Fibroblast of lung (primary cell): ENCODE measurements at regions not wholly inside any gene's neighbourhood (a gene's known extent, or its start where the extent isn't known, plus 50 kb on each side); places are given as distances from the start of the nearest gene placed in this dataset.

Experiments used
- DNase-seq, 2 donors: peaks; one replicate each; pipeline versions ENCODE4 v3.0.0 to v3.0.0-alpha.2; 2010; ENCODE audit warnings: low read depth in 2 of 2
- H2AFZ ChIP-seq: 2 replicates; pipeline ENCODE4 v1.5.1; 2012; ENCODE audit warnings: low read length, control low read depth, inconsistent platforms
- H3K27ac ChIP-seq: 2 replicates; pipeline ENCODE4 v1.5.1; 2011; ENCODE audit warnings: low read length, control low read depth; ENCODE audit not compliant: insufficient read depth
- H3K27me3 ChIP-seq: 2 replicates; pipeline ENCODE4 v1.5.1; 2011; ENCODE audit warnings: mild to moderate bottlenecking, low read length; ENCODE audit not compliant: control insufficient read depth, insufficient read depth
- H3K36me3 ChIP-seq: 2 replicates; pipeline ENCODE4 v1.5.1; 2011; ENCODE audit warnings: low read length; ENCODE audit not compliant: control insufficient read depth, insufficient read depth
- H3K4me1 ChIP-seq: 2 replicates; pipeline ENCODE4 v1.5.1; 2011; ENCODE audit warnings: low read length; ENCODE audit not compliant: control insufficient read depth, insufficient read depth; ENCODE audit errors: extremely low read depth
- H3K4me2 ChIP-seq: 2 replicates; pipeline ENCODE4 v1.5.1; 2011; ENCODE audit warnings: low read length, control low read depth; ENCODE audit not compliant: insufficient read depth; ENCODE audit errors: extremely low read depth
- H3K4me3 ChIP-seq, 4 experiments: fragments of 200-600 bp in 1 of 4; sonication (generic) in 1 of 4; replicated peaks in 1 of 4; 2 replicates each; pipeline ENCODE4 v1.5.1; 2011 to 2016; ENCODE audit warnings: low read length in 4 of 4, low read depth in 3 of 4, mild to moderate bottlenecking in 3 of 4, control low read depth in 2 of 4, inconsistent platforms in 1 of 4, mixed read lengths in 1 of 4; ENCODE audit not compliant: insufficient read depth in 1 of 4; ENCODE audit errors: control extremely low read depth in 1 of 4
- H3K79me2 ChIP-seq: 2 replicates; pipeline ENCODE4 v1.5.1; 2012; ENCODE audit warnings: mild to moderate bottlenecking, low read length, inconsistent platforms; ENCODE audit not compliant: control insufficient read depth, insufficient read depth
- H3K9ac ChIP-seq: 2 replicates; pipeline ENCODE4 v1.5.1; 2011; ENCODE audit warnings: mild to moderate bottlenecking, low read length, control low read depth; ENCODE audit not compliant: insufficient read depth
- H3K9me3 ChIP-seq: 2 replicates; pipeline ENCODE4 v1.5.1; 2012; ENCODE audit warnings: low read depth, low read length; ENCODE audit not compliant: control insufficient read depth, insufficient read depth
- H4K20me1 ChIP-seq: 2 replicates; pipeline ENCODE4 v1.5.1; 2011; ENCODE audit warnings: low read length; ENCODE audit not compliant: control insufficient read depth, insufficient read depth; ENCODE audit errors: extremely low read depth
- EZH2 ChIP-seq: IDR thresholded peaks from 2 replicates; pipeline ENCODE4 v1.5.1; 2012; ENCODE audit warnings: low read length, control low read depth, mild to moderate bottlenecking; ENCODE audit errors: missing control alignments
- TF ChIP-seq, protein P1 (sequence below), 2 donors: IDR thresholded peaks in 1 of 2; conservative IDR thresholded peaks in 1 of 2; 1 replicate in 1 of 2; 2 replicates in 1 of 2; pipeline ENCODE4 v1.5.1; 2011 to 2012; ENCODE audit warnings: low read length in 2 of 2, control low read depth in 1 of 2, inconsistent platforms in 1 of 2, low read depth in 1 of 2, mild to moderate bottlenecking in 1 of 2

DNA sequence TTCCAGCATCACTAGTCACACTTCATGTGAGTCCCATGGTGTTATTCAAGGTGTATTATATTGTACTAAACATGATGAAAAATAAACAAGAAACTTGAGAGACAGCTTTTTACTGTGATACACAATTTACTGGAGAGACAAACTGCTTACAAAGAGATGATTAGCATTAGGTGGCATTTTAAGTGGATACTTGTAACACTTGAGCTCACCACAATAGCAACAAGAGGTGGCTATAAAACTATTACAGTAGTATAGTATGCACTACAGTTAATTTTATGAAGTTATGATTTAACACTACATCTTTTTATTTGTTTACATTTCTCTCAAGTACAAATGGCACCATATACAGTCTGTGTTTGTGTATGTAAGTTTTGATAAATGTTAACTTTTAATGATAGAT is 246.6 kb downstream of the PARM1 start:
- no peaks in the 10 kb centered on the region for H3K4me1 ChIP-seq

DNA sequence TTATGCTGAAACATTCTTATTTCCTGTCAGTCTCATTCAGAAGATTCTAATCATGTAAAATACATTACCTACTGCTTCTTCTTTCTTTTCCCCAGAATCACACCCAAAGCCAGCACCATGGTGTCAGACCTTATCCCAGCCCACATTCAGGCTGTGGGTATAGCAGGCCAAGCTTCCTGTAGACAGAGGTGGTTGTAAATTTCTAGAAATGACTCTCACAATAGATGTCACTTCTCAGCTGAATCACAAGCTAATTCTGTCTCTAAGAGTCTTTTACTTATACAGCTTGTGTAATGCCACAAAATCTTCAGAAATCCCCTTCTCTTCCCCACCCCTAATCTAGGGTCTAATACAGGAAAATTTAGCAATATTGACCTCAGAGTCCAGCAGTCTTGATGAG is 239.6 kb downstream of the PARM1 start:
- Histone ChIP-seq H3K4me3 (no peak overlapping the region), H2AFZ (no peak overlapping the region), H3K4me1 (no peaks in the 10 kb centered on the region), H3K36me3 (no peaks in the 10 kb centered on the region), H3K27ac (no peak overlapping the region), H3K9ac (no peak overlapping the region), H3K9me3 (no peaks in the 10 kb centered on the region), H3K27me3 (no peaks in the 10 kb centered on the region), H4K20me1 (no peaks in the 10 kb centered on the region), H3K4me2 (no peak overlapping the region), H3K79me2 (no peaks in the 10 kb centered on the region)
- no peak for DNase-seq
- TF ChIP-seq, protein P1, sequence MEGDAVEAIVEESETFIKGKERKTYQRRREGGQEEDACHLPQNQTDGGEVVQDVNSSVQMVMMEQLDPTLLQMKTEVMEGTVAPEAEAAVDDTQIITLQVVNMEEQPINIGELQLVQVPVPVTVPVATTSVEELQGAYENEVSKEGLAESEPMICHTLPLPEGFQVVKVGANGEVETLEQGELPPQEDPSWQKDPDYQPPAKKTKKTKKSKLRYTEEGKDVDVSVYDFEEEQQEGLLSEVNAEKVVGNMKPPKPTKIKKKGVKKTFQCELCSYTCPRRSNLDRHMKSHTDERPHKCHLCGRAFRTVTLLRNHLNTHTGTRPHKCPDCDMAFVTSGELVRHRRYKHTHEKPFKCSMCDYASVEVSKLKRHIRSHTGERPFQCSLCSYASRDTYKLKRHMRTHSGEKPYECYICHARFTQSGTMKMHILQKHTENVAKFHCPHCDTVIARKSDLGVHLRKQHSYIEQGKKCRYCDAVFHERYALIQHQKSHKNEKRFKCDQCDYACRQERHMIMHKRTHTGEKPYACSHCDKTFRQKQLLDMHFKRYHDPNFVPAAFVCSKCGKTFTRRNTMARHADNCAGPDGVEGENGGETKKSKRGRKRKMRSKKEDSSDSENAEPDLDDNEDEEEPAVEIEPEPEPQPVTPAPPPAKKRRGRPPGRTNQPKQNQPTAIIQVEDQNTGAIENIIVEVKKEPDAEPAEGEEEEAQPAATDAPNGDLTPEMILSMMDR (conservative IDR thresholded peaks at IDR 0.05 in 1 of 2, IDR thresholded peaks at IDR 0.05 in 1 of 2; ENCODE audit: low read depth in 1 of 2, low read length in 2 of 2) = no peak
- no peak for TF ChIP-seq EZH2

More for the DNA sequence above, 246.6 kb downstream of the PARM1 start:
- Histone ChIP-seq H3K27ac (no peak overlapping the region), H3K79me2 (no peaks in the 10 kb centered on the region), H3K27me3 (no peaks in the 10 kb centered on the region), H3K4me3 (no peak overlapping the region), H4K20me1 (no peaks in the 10 kb centered on the region), H3K4me2 (no peak overlapping the region), H2AFZ (no peak overlapping the region), H3K36me3 (no peaks in the 10 kb centered on the region), H3K9ac (no peak overlapping the region), H3K9me3 (no peaks in the 10 kb centered on the region)
- DNase-seq = no peak
- TF ChIP-seq, protein P1 (conservative IDR thresholded peaks at IDR 0.05 in 1 of 2, IDR thresholded peaks at IDR 0.05 in 1 of 2; ENCODE audit: low read depth in 1 of 2, low read length in 2 of 2) = no peak

DNA sequence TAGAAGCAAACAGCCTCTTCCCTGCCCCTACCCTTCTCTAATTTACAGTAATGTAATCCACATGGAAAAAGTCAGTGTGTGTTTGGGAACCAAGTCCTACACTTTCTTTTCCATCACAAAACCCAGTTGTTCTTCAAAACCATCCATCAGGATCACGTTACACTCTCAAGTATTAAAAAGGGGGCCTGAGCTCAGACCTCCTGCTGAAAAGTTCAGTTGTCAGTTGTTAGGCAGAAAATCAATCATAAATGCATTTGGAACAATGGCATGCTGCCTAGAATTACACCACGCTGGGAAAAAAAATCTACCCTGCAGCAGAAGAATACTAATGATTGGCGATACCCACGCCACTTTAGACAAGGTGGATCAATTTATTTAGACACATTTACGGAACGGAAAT is 236.5 kb downstream of the PARM1 start:
- Histone ChIP-seq H4K20me1 (no peaks in the 10 kb centered on the region), H3K27ac (no peak overlapping the region), H2AFZ (no peak overlapping the region), H3K4me3 (no peak overlapping the region), H3K79me2 (no peaks in the 10 kb centered on the region), H3K4me1 (no peaks in the 10 kb centered on the region), H3K9me3 (no peaks in the 10 kb centered on the region), H3K27me3 (no peaks in the 10 kb centered on the region), H3K9ac (no peak overlapping the region), H3K4me2 (no peak overlapping the region), H3K36me3 (no peaks in the 10 kb centered on the region)
- DNase-seq = no peak
- no peak for TF ChIP-seq EZH2
- TF ChIP-seq, protein P1 (conservative IDR thresholded peaks at IDR 0.05 in 1 of 2, IDR thresholded peaks at IDR 0.05 in 1 of 2; ENCODE audit: low read depth in 1 of 2, low read length in 2 of 2) = no peak
